ENCODE measurements at regions not wholly inside any gene's neighbourhood (a gene's known extent, or its start where the extent isn't known, plus 50 kb on each side); places are given as distances from the start of the nearest gene placed in this dataset.

- DNase-seq (ENCODE audit: low read depth in 1 of 2, low spot score in 1 of 2) = no peak
- WGBS (ENCODE audit: missing lambda C conversion rate) = 86% methylated on average over 6 of the region's 6 CpGs
- Histone ChIP-seq H3K4me2 (peak overlapping the region; percentile 72), H3K4me1 (peaks cover 93% of the 10 kb centered on the region), H3K4me3 (no peak overlapping the region; the same call in 2 of the 3 replicates), H3K27ac (peak overlapping the region; percentile 89 to 93), H3K9me3 (no peaks in the 10 kb centered on the region)
- ChIA-PET CTCF (interaction anchor here (0.6 to 3.1 kb wide), 6 partner anchors 9 to 305 kb away, joined by 3 to 10 read pairs (median 4); no protein-coding TSS in a partner anchor), POLR2A (interaction anchor here (1.0 kb wide), 1 partner anchor 24 kb away, joined by 4 read pairs; no protein-coding TSS in a partner anchor)
- ATAC-seq = no peak
- TF ChIP-seq HOXB13 (CRISPR knock-in tag; IDR thresholded peaks at IDR 0.05; ENCODE audit: low read depth) (no peak), GATA3 (IDR thresholded peaks at IDR 0.05; ENCODE audit: borderline replicate concordance) (no peak), ESRRA (IDR thresholded peaks at IDR 0.05; ENCODE audit: borderline replicate concordance, low read length) (no peak)
- FAIRE-seq = no peak
These were observed 131.4 kb upstream of the ARHGAP5 start for GRCh38 chr14:31945701-31946100.

GRCh38 chr14:31947076-31947475, 130.0 kb upstream of the ARHGAP5 start:
- H3K4me1 ChIP-seq = peaks cover 93% of the 10 kb centered on the region
- H3K9me3 ChIP-seq = no peaks in the 10 kb centered on the region
- no peak for ATAC-seq
- TF ChIP-seq PHF8 (IDR thresholded peaks at IDR 0.05; ENCODE audit: borderline replicate concordance, low read depth) = no peak
- no peak for TF ChIP-seq E2F6 (IDR thresholded peaks at IDR 0.05; ENCODE audit: borderline replicate concordance, low read depth)
- ChIA-PET CTCF (interaction anchor here (0.9 to 3.1 kb wide), 4 partner anchors 12 to 304 kb away, joined by 3 to 10 read pairs (median 4); no protein-coding TSS in a partner anchor), POLR2A (no interaction called here)
- no peak overlapping the region for H3K4me3 ChIP-seq
- FAIRE-seq = no peak
- peak overlapping the region; percentile 89 to 93; a peak in 4 of 6 replicates for H3K27ac ChIP-seq
- no peak overlapping the region for H3K4me2 ChIP-seq
- no peak for DNase-seq (ENCODE audit: low read depth in 1 of 2, low spot score in 1 of 2)
- 88% methylated on average over 7 of the region's 7 CpGs for WGBS (ENCODE audit: missing lambda C conversion rate)

- H3K4me2 ChIP-seq = no peak overlapping the region
- WGBS (ENCODE audit: missing lambda C conversion rate) = 90% methylated on average over 5 of the region's 5 CpGs
- DNase-seq (ENCODE audit: low read depth in 1 of 2, low spot score in 1 of 2) (no peak), FAIRE-seq (no peak), ATAC-seq (no peak)
- no peaks in the 10 kb centered on the region for H3K9me3 ChIP-seq
- ChIA-PET CTCF (interaction anchor here (0.6 to 3.1 kb wide), 3 partner anchors 13 to 126 kb away, joined by 3 to 10 read pairs (median 5); no protein-coding TSS in a partner anchor), POLR2A (no interaction called here)
- H3K4me1 ChIP-seq = peaks cover 91% of the 10 kb centered on the region
- no peak overlapping the region for H3K4me3 ChIP-seq
- TF ChIP-seq FOXS1 (CRISPR knock-in tag; IDR thresholded peaks at IDR 0.05) (no peak), MYC (IDR thresholded peaks at IDR 0.05; ENCODE audit: borderline replicate concordance, low read length) (no peak), FOSB (CRISPR knock-in tag; IDR thresholded peaks at IDR 0.05) (no peak), PBX3 (IDR thresholded peaks at IDR 0.05) (no peak), MAZ (IDR thresholded peaks at IDR 0.05; ENCODE audit: borderline replicate concordance, low read depth, low read length) (no peak), HEYL (CRISPR knock-in tag; IDR thresholded peaks at IDR 0.05) (no peak), RFX5 (IDR thresholded peaks at IDR 0.05) (no peak), KDM5A (IDR thresholded peaks at IDR 0.05) (no peak), CBX2 (IDR thresholded peaks at IDR 0.05; ENCODE audit: borderline replicate concordance, low read depth) (no peak)
- peak overlapping the region; percentile 21 to 93; a peak in 5 of 6 replicates for H3K27ac ChIP-seq
These were observed 129.2 kb upstream of the ARHGAP5 start for GRCh38 chr14:31947680-31948595.

- no peak for FAIRE-seq
- ChIA-PET POLR2A (interaction anchor here (1.1 to 1.9 kb wide), 3 partner anchors 19 to 127 kb away, joined by 5 to 12 read pairs (median 7); partner anchors contain the start of gene ARHGAP5), CTCF (interaction anchor here (1.4 to 2.6 kb wide), 5 partner anchors 9 to 303 kb away, joined by 3 to 13 read pairs (median 9); no protein-coding TSS in a partner anchor)
- DNase-seq (ENCODE audit: low read depth in 1 of 2, low spot score in 1 of 2) = peak in 1 of 2 experiments; percentile 79
- Histone ChIP-seq H3K27ac (peak overlapping the region; percentile 82 to 83), H3K4me1 (peaks cover 82% of the 10 kb centered on the region), H3K4me3 (no peak overlapping the region), H3K9me3 (no peaks in the 10 kb centered on the region), H3K4me2 (peak overlapping the region; percentile 81)
- TF ChIP-seq BCL3 (IDR thresholded peaks at IDR 0.05) (no peak), FOSL2 (IDR thresholded peaks at IDR 0.05) (no peak), FOSL2 (CRISPR knock-in tag; IDR thresholded peaks at IDR 0.05) (peak; percentile 60), NFE2L2 (conservative IDR thresholded peaks at IDR 0.05; ENCODE audit: low read length) (no peak), EHMT2 (IDR thresholded peaks at IDR 0.05; ENCODE audit: low read depth) (no peak), MAFK (IDR thresholded peaks at IDR 0.05; ENCODE audit: partially characterized antibody) (peak; percentile 28), MAX (IDR thresholded peaks at IDR 0.05) (no peak)
- 3% methylated on average over 1 of the region's 1 CpG for WGBS (ENCODE audit: missing lambda C conversion rate)
- peak; percentile 54 to 63; a peak in 4 of 6 replicates for ATAC-seq
These were observed 127.4 kb upstream of the ARHGAP5 start for GRCh38 chr14:31949709-31950108.
